Stimulated activated naive CD8-positive, alpha-beta T cell treated with anti-CD3 and anti-CD28 coated beads, Interleukin-15, Interleukin-2, amounts not matched to agents 100 ng/mL and 50 ng/mL, for 24 hours (primary cell): ENCODE measurements at regions not wholly inside any gene's neighbourhood (a gene's known extent, or its start where the extent isn't known, plus 50 kb on each side); places are given as distances from the start of the nearest gene placed in this dataset.

Experiments
- H3K27ac Mint-ChIP-seq: one replicate; pipeline ENCODE4 v1.8.0; 2021; ENCODE audit warnings: mild to moderate bottlenecking, mixed read lengths
- H3K27me3 Mint-ChIP-seq: one replicate; pipeline ENCODE4 v1.8.0; 2021; ENCODE audit warnings: mixed read lengths
- H3K36me3 Mint-ChIP-seq: one replicate; pipeline ENCODE4 v1.8.0; 2021; ENCODE audit warnings: low read depth, mixed read lengths
- H3K4me1 Mint-ChIP-seq: one replicate; pipeline ENCODE4 v1.8.0; 2021; ENCODE audit warnings: low read depth, mixed read lengths
- H3K4me3 Mint-ChIP-seq: one replicate; pipeline ENCODE4 v1.8.0; 2021; ENCODE audit warnings: mild to moderate bottlenecking, mixed read lengths
- H3K9me3 Mint-ChIP-seq: one replicate; pipeline ENCODE4 v1.8.0; 2021; ENCODE audit warnings: mixed read lengths

- Mint-ChIP-seq H3K27me3 (no peaks in the 10 kb centered on the region), H3K9me3 (no peaks in the 10 kb centered on the region), H3K27ac (no peak overlapping the region), H3K36me3 (no peaks in the 10 kb centered on the region), H3K4me1 (no peaks in the 10 kb centered on the region), H3K4me3 (no peak overlapping the region)
Measured at GRCh38 chrX:69074726-69075125, 90.5 kb downstream of the PJA1 start.

- Mint-ChIP-seq H3K4me3 (no peak overlapping the region), H3K4me1 (no peaks in the 10 kb centered on the region), H3K36me3 (no peaks in the 10 kb centered on the region), H3K27ac (no peak overlapping the region), H3K27me3 (no peaks in the 10 kb centered on the region), H3K9me3 (no peaks in the 10 kb centered on the region)
Measured at GRCh38 chrX:69073721-69074120, 91.5 kb downstream of the PJA1 start.

GRCh38 chrX:69073241-69073640 is 92.0 kb downstream of the PJA1 start:
- Mint-ChIP-seq H3K27ac (no peak overlapping the region), H3K9me3 (no peaks in the 10 kb centered on the region), H3K27me3 (no peaks in the 10 kb centered on the region), H3K4me1 (no peaks in the 10 kb centered on the region), H3K4me3 (no peak overlapping the region), H3K36me3 (no peaks in the 10 kb centered on the region)

- Mint-ChIP-seq H3K27ac (no peak overlapping the region), H3K4me1 (no peaks in the 10 kb centered on the region), H3K9me3 (no peaks in the 10 kb centered on the region), H3K36me3 (no peaks in the 10 kb centered on the region), H3K27me3 (no peaks in the 10 kb centered on the region), H3K4me3 (no peak overlapping the region)
Measured at GRCh38 chrX:69072486-69073006, 92.7 kb downstream of the PJA1 start.

- Mint-ChIP-seq H3K4me1 (no peaks in the 10 kb centered on the region), H3K9me3 (no peaks in the 10 kb centered on the region), H3K4me3 (no peak overlapping the region), H3K27me3 (no peaks in the 10 kb centered on the region), H3K36me3 (no peaks in the 10 kb centered on the region), H3K27ac (no peak overlapping the region)
Measured at GRCh38 chrX:69070949-69071650, 94.2 kb downstream of the PJA1 start.

GRCh38 chrX:69069876-69070275 is 95.4 kb downstream of the PJA1 start:
- no peaks in the 10 kb centered on the region for H3K4me1 Mint-ChIP-seq
- H3K4me3 Mint-ChIP-seq = no peak overlapping the region
- no peak overlapping the region for H3K27ac Mint-ChIP-seq
- H3K27me3 Mint-ChIP-seq = no peaks in the 10 kb centered on the region
- no peaks in the 10 kb centered on the region for H3K36me3 Mint-ChIP-seq
- no peaks in the 10 kb centered on the region for H3K9me3 Mint-ChIP-seq

- Mint-ChIP-seq H3K4me1 (no peaks in the 10 kb centered on the region), H3K27ac (no peak overlapping the region), H3K4me3 (no peak overlapping the region), H3K27me3 (no peaks in the 10 kb centered on the region), H3K36me3 (no peaks in the 10 kb centered on the region), H3K9me3 (no peaks in the 10 kb centered on the region)
Measured at GRCh38 chrX:69069086-69069445, 96.2 kb downstream of the PJA1 start.

- Mint-ChIP-seq H3K36me3 (no peaks in the 10 kb centered on the region), H3K9me3 (no peaks in the 10 kb centered on the region), H3K27ac (no peak overlapping the region), H3K4me1 (no peaks in the 10 kb centered on the region), H3K4me3 (no peak overlapping the region), H3K27me3 (no peaks in the 10 kb centered on the region)
Measured at GRCh38 chrX:69068301-69069085, 96.8 kb downstream of the PJA1 start.

- H3K36me3 Mint-ChIP-seq = no peaks in the 10 kb centered on the region
- H3K9me3 Mint-ChIP-seq = no peaks in the 10 kb centered on the region
- H3K27me3 Mint-ChIP-seq = no peaks in the 10 kb centered on the region
- H3K4me3 Mint-ChIP-seq = no peak overlapping the region
- no peaks in the 10 kb centered on the region for H3K4me1 Mint-ChIP-seq
- H3K27ac Mint-ChIP-seq = no peak overlapping the region
Measured at GRCh38 chrX:69067841-69068240, 97.4 kb downstream of the PJA1 start.

- Mint-ChIP-seq H3K27me3 (no peaks in the 10 kb centered on the region), H3K9me3 (no peaks in the 10 kb centered on the region), H3K4me1 (no peaks in the 10 kb centered on the region), H3K27ac (no peak overlapping the region), H3K36me3 (no peaks in the 10 kb centered on the region), H3K4me3 (no peak overlapping the region)
Measured at GRCh38 chrX:69066966-69067525, 98.2 kb downstream of the PJA1 start.

- Mint-ChIP-seq H3K27me3 (no peaks in the 10 kb centered on the region), H3K4me1 (no peaks in the 10 kb centered on the region), H3K9me3 (no peaks in the 10 kb centered on the region), H3K4me3 (no peak overlapping the region), H3K27ac (no peak overlapping the region), H3K36me3 (no peaks in the 10 kb centered on the region)
Measured at GRCh38 chrX:69066021-69066757, 99.1 kb downstream of the PJA1 start.

GRCh38 chrX:69065451-69065850 is 99.8 kb downstream of the PJA1 start:
- H3K4me1 Mint-ChIP-seq = no peaks in the 10 kb centered on the region
- H3K27me3 Mint-ChIP-seq = no peaks in the 10 kb centered on the region
- H3K9me3 Mint-ChIP-seq = no peaks in the 10 kb centered on the region
- no peaks in the 10 kb centered on the region for H3K36me3 Mint-ChIP-seq
- no peak overlapping the region for H3K4me3 Mint-ChIP-seq
- H3K27ac Mint-ChIP-seq = no peak overlapping the region

- Mint-ChIP-seq H3K27me3 (no peaks in the 10 kb centered on the region), H3K4me1 (no peaks in the 10 kb centered on the region), H3K4me3 (no peak overlapping the region), H3K36me3 (no peaks in the 10 kb centered on the region), H3K27ac (no peak overlapping the region), H3K9me3 (no peaks in the 10 kb centered on the region)
Measured at GRCh38 chrX:69063486-69063885, 101.8 kb downstream of the PJA1 start.

GRCh38 chrX:69062493-69062892 is 102.8 kb downstream of the PJA1 start:
- Mint-ChIP-seq H3K27ac (no peak overlapping the region), H3K27me3 (no peaks in the 10 kb centered on the region), H3K4me1 (no peaks in the 10 kb centered on the region), H3K36me3 (no peaks in the 10 kb centered on the region), H3K4me3 (no peak overlapping the region), H3K9me3 (no peaks in the 10 kb centered on the region)
